Activated T-helper 17 cell treated with anti-CD3 and anti-CD28 coated beads, Interleukin-2, amount 50 U/mL, for 72 hours (primary cell): ENCODE measurements at regions not wholly inside any gene's neighbourhood (a gene's known extent, or its start where the extent isn't known, plus 50 kb on each side); places are given as distances from the start of the nearest gene placed in this dataset.
"Not testable (repeated sequence)": the region's sequence is repeated elsewhere in the genome, so short reads cannot be mapped to it uniquely, and the experiment has no call there.

Source experiments
- ATAC-seq: fragments of 150-1000 bp; cut with Tn5 transposase; replicated peaks from 2 replicates; pipeline ENCODE4 v1.10.0; 2021; ENCODE audit warnings: mild to moderate bottlenecking, moderate library complexity
- H3K27ac Mint-ChIP-seq: one replicate; pipeline ENCODE4 v1.8.0; 2022; ENCODE audit warnings: mixed read lengths
- H3K27me3 Mint-ChIP-seq: one replicate; pipeline ENCODE4 v1.8.0; 2022; ENCODE audit warnings: mixed read lengths
- H3K36me3 Mint-ChIP-seq: one replicate; pipeline ENCODE4 v1.8.0; 2022; ENCODE audit warnings: low read depth, mild to moderate bottlenecking, mixed read lengths
- H3K4me1 Mint-ChIP-seq: one replicate; pipeline ENCODE4 v1.8.0; 2022; ENCODE audit warnings: mixed read lengths
- H3K4me3 Mint-ChIP-seq: one replicate; pipeline ENCODE4 v1.8.0; 2022; ENCODE audit warnings: mild to moderate bottlenecking, mixed read lengths
- H3K9me3 Mint-ChIP-seq: one replicate; pipeline ENCODE4 v1.8.0; 2022; ENCODE audit warnings: mixed read lengths

GRCh38 chr2:194842871-194843270, 814.2 kb upstream of the SLC39A10 start:
- Mint-ChIP-seq H3K27me3 (no peaks in the 10 kb centered on the region), H3K9me3 (no peaks in the 10 kb centered on the region), H3K4me1 (no peaks in the 10 kb centered on the region), H3K27ac (no peak overlapping the region), H3K4me3 (no peak overlapping the region), H3K36me3 (no peaks in the 10 kb centered on the region)
- no peak for ATAC-seq

GRCh38 chr2:194834371-194834770, 822.7 kb upstream of the SLC39A10 start:
- ATAC-seq, H3K27ac Mint-ChIP-seq, H3K4me3 Mint-ChIP-seq, H3K4me1 Mint-ChIP-seq, H3K27me3 Mint-ChIP-seq, H3K9me3 Mint-ChIP-seq, H3K36me3 Mint-ChIP-seq: not testable (repeated sequence)

- H3K27me3 Mint-ChIP-seq, result no peaks in the 10 kb centered on the region
- no peaks in the 10 kb centered on the region for H3K4me1 Mint-ChIP-seq
- H3K36me3 Mint-ChIP-seq, result no peaks in the 10 kb centered on the region
- H3K4me3 Mint-ChIP-seq, result no peak overlapping the region
- H3K9me3 Mint-ChIP-seq, result no peaks in the 10 kb centered on the region
- H3K27ac Mint-ChIP-seq, result no peak overlapping the region
- no peak for ATAC-seq
These were observed 830.8 kb upstream of the SLC39A10 start for GRCh38 chr2:194826241-194826640.

GRCh38 chr2:194824450-194824849, 832.6 kb upstream of the SLC39A10 start:
- Mint-ChIP-seq H3K4me3 (no peak overlapping the region), H3K9me3 (no peaks in the 10 kb centered on the region), H3K4me1 (no peaks in the 10 kb centered on the region), H3K27ac (no peak overlapping the region), H3K36me3 (no peaks in the 10 kb centered on the region), H3K27me3 (no peaks in the 10 kb centered on the region)
- ATAC-seq, result no peak

GRCh38 chr2:194822657-194823056, 834.4 kb upstream of the SLC39A10 start:
- Mint-ChIP-seq H3K27ac (no peak overlapping the region), H3K27me3 (no peaks in the 10 kb centered on the region), H3K36me3 (no peaks in the 10 kb centered on the region), H3K4me3 (no peak overlapping the region), H3K4me1 (no peaks in the 10 kb centered on the region), H3K9me3 (no peaks in the 10 kb centered on the region)
- no peak for ATAC-seq

- H3K4me3 Mint-ChIP-seq, result no peak overlapping the region
These were observed 834.9 kb upstream of the SLC39A10 start for GRCh38 chr2:194822097-194822496.

GRCh38 chr2:194819367-194819766, 837.7 kb upstream of the SLC39A10 start:
- no peaks in the 10 kb centered on the region for H3K9me3 Mint-ChIP-seq
- H3K27me3 Mint-ChIP-seq, result no peaks in the 10 kb centered on the region
- no peaks in the 10 kb centered on the region for H3K36me3 Mint-ChIP-seq
- ATAC-seq, result no peak
- no peak overlapping the region for H3K4me3 Mint-ChIP-seq
- no peaks in the 10 kb centered on the region for H3K4me1 Mint-ChIP-seq
- no peak overlapping the region for H3K27ac Mint-ChIP-seq

More at GRCh38 chr2:194822097-194822496, 834.9 kb upstream of the SLC39A10 start:
- Mint-ChIP-seq H3K27me3 (no peaks in the 10 kb centered on the region), H3K4me1 (no peaks in the 10 kb centered on the region), H3K9me3 (no peaks in the 10 kb centered on the region), H3K27ac (no peak overlapping the region), H3K36me3 (no peaks in the 10 kb centered on the region)
- no peak for ATAC-seq

- H3K36me3 Mint-ChIP-seq, result no peaks in the 10 kb centered on the region
- H3K4me3 Mint-ChIP-seq, result no peak overlapping the region
- no peak overlapping the region for H3K27ac Mint-ChIP-seq
- no peaks in the 10 kb centered on the region for H3K4me1 Mint-ChIP-seq
- no peaks in the 10 kb centered on the region for H3K9me3 Mint-ChIP-seq
- no peaks in the 10 kb centered on the region for H3K27me3 Mint-ChIP-seq
- no peak for ATAC-seq
These were observed 841.6 kb upstream of the SLC39A10 start for GRCh38 chr2:194815475-194815874.

- H3K9me3 Mint-ChIP-seq, result peaks cover 5% of the 10 kb centered on the region
- no peak for ATAC-seq
- no peak overlapping the region for H3K27ac Mint-ChIP-seq
- H3K4me1 Mint-ChIP-seq, result no peaks in the 10 kb centered on the region
- H3K27me3 Mint-ChIP-seq, result no peaks in the 10 kb centered on the region
- H3K36me3 Mint-ChIP-seq, result no peaks in the 10 kb centered on the region
- H3K4me3 Mint-ChIP-seq, result no peak overlapping the region
These were observed 854.4 kb upstream of the SLC39A10 start for GRCh38 chr2:194802589-194802988.

GRCh38 chr2:194787071-194787470, 870.0 kb upstream of the SLC39A10 start:
- not testable (repeated sequence) for H3K4me3 Mint-ChIP-seq, H3K4me1 Mint-ChIP-seq, ATAC-seq, H3K9me3 Mint-ChIP-seq, H3K36me3 Mint-ChIP-seq, H3K27ac Mint-ChIP-seq, H3K27me3 Mint-ChIP-seq

- H3K27me3 Mint-ChIP-seq, H3K36me3 Mint-ChIP-seq, ATAC-seq, H3K4me3 Mint-ChIP-seq, H3K27ac Mint-ChIP-seq, H3K9me3 Mint-ChIP-seq, H3K4me1 Mint-ChIP-seq: not testable (repeated sequence)
These were observed 885.6 kb upstream of the SLC39A10 start for GRCh38 chr2:194771394-194771793.

GRCh38 chr2:194769030-194769429, 888.0 kb upstream of the SLC39A10 start:
- Mint-ChIP-seq H3K27me3 (peaks cover 3% of the 10 kb centered on the region), H3K4me3 (no peak overlapping the region), H3K27ac (no peak overlapping the region), H3K9me3 (peaks cover 5% of the 10 kb centered on the region), H3K4me1 (no peaks in the 10 kb centered on the region), H3K36me3 (no peaks in the 10 kb centered on the region)
- no peak for ATAC-seq

- ATAC-seq, result no peak
- no peak overlapping the region for H3K4me3 Mint-ChIP-seq
- no peaks in the 10 kb centered on the region for H3K4me1 Mint-ChIP-seq
- H3K36me3 Mint-ChIP-seq, result no peaks in the 10 kb centered on the region
- H3K27ac Mint-ChIP-seq, result no peak overlapping the region
- no peaks in the 10 kb centered on the region for H3K9me3 Mint-ChIP-seq
- peaks cover 6% of the 10 kb centered on the region for H3K27me3 Mint-ChIP-seq
These were observed 891.3 kb upstream of the SLC39A10 start for GRCh38 chr2:194765723-194766122.

- no peak for ATAC-seq
- no peak overlapping the region for H3K4me3 Mint-ChIP-seq
- no peak overlapping the region for H3K27ac Mint-ChIP-seq
- no peaks in the 10 kb centered on the region for H3K4me1 Mint-ChIP-seq
- H3K36me3 Mint-ChIP-seq, result no peaks in the 10 kb centered on the region
- H3K27me3 Mint-ChIP-seq, result peaks cover 5% of the 10 kb centered on the region
- no peaks in the 10 kb centered on the region for H3K9me3 Mint-ChIP-seq
These were observed 906.1 kb upstream of the SLC39A10 start for GRCh38 chr2:194750926-194751325.

GRCh38 chr2:194745557-194746146, 911.4 kb upstream of the SLC39A10 start:
- Mint-ChIP-seq H3K4me3 (no peak overlapping the region), H3K9me3 (no peaks in the 10 kb centered on the region), H3K4me1 (no peaks in the 10 kb centered on the region), H3K27ac (no peak overlapping the region), H3K27me3 (peaks cover 5% of the 10 kb centered on the region), H3K36me3 (no peaks in the 10 kb centered on the region)
- ATAC-seq, result no peak

- ATAC-seq, result no peak
These were observed 914.3 kb upstream of the SLC39A10 start for GRCh38 chr2:194742706-194743105.

More at GRCh38 chr2:194742706-194743105, 914.3 kb upstream of the SLC39A10 start:
- no peak overlapping the region for H3K4me3 Mint-ChIP-seq
- no peaks in the 10 kb centered on the region for H3K9me3 Mint-ChIP-seq
- no peaks in the 10 kb centered on the region for H3K36me3 Mint-ChIP-seq
- no peaks in the 10 kb centered on the region for H3K27me3 Mint-ChIP-seq
- no peak overlapping the region for H3K27ac Mint-ChIP-seq
- no peaks in the 10 kb centered on the region for H3K4me1 Mint-ChIP-seq
